ENCODE measurements at regions not wholly inside any gene's neighbourhood (a gene's known extent, or its start where the extent isn't known, plus 50 kb on each side); places are given as distances from the start of the nearest gene placed in this dataset.

GRCh38 chr15:37427393-37427792 is 327.0 kb upstream of the MEIS2 start:
- peak; percentile 56 for DNase-seq

GRCh38 chr15:37446921-37447320 is 346.6 kb upstream of the MEIS2 start:
- DNase-seq, result no peak

GRCh38 chr15:37452498-37452897 is 352.1 kb upstream of the MEIS2 start:
- no peak for DNase-seq

- DNase-seq, result no peak
Measured at GRCh38 chr15:37480482-37480881, 380.1 kb upstream of the MEIS2 start.

GRCh38 chr15:37481126-37481525 is 380.8 kb upstream of the MEIS2 start:
- DNase-seq, result no peak

- no peak for DNase-seq
Measured at GRCh38 chr15:37483779-37484178, 383.4 kb upstream of the MEIS2 start.

- no peak for DNase-seq
Measured at GRCh38 chr15:37485056-37485455, 384.7 kb upstream of the MEIS2 start.

GRCh38 chr15:37490707-37491106 is 390.4 kb upstream of the MEIS2 start:
- DNase-seq, result no peak

GRCh38 chr15:37516621-37517020 is 416.3 kb upstream of the MEIS2 start:
- DNase-seq, result no peak

GRCh38 chr15:37517191-37517895 is 417.0 kb upstream of the MEIS2 start:
- DNase-seq, result no peak

GRCh38 chr15:37518436-37518835 is 416.0 kb upstream of the TMCO5A start:
- no peak for DNase-seq

GRCh38 chr15:37520026-37520425 is 414.4 kb upstream of the TMCO5A start:
- DNase-seq, result no peak

GRCh38 chr15:37520882-37521281 is 413.6 kb upstream of the TMCO5A start:
- no peak for DNase-seq

- no peak for DNase-seq
Measured at GRCh38 chr15:37524601-37525000, 409.8 kb upstream of the TMCO5A start.

- no peak for DNase-seq
Measured at GRCh38 chr15:37528432-37528831, 406.0 kb upstream of the TMCO5A start.

GRCh38 chr15:37536967-37537605 is 397.4 kb upstream of the TMCO5A start:
- no peak for DNase-seq

- DNase-seq, result no peak
Measured at GRCh38 chr15:37537802-37538201, 396.6 kb upstream of the TMCO5A start.

GRCh38 chr15:37548116-37548515 is 386.3 kb upstream of the TMCO5A start:
- DNase-seq, result no peak

GRCh38 chr15:37550360-37551024 is 383.9 kb upstream of the TMCO5A start:
- no peak for DNase-seq

GRCh38 chr15:37572401-37572800 is 362.0 kb upstream of the TMCO5A start:
- DNase-seq, result no peak

GRCh38 chr15:37574985-37575384 is 359.5 kb upstream of the TMCO5A start:
- DNase-seq, result no peak

GRCh38 chr15:37576952-37577351 is 357.5 kb upstream of the TMCO5A start:
- no peak for DNase-seq

- peak; percentile 60 for DNase-seq
Measured at GRCh38 chr15:37581866-37582532, 352.4 kb upstream of the TMCO5A start.

- DNase-seq, result no peak
Measured at GRCh38 chr15:37582852-37583251, 351.6 kb upstream of the TMCO5A start.
